H9 (cell line): ENCODE measurements at regions not wholly inside any gene's neighbourhood (a gene's known extent, or its start where the extent isn't known, plus 50 kb on each side); places are given as distances from the start of the nearest gene placed in this dataset.

Experiments used
- DNase-seq: peaks from one replicate; pipeline ENCODE4 v3.0.0-alpha.2; 2017
- H2AFZ ChIP-seq: one replicate; pipeline ENCODE4 v1.6.1; 2013; ENCODE audit warnings: mild to moderate bottlenecking, low read length, control low read depth, moderate library complexity
- H2AK5ac ChIP-seq: 2 replicates; pipeline ENCODE4 v1.6.1; 2013; ENCODE audit warnings: low read length, control low read depth, mixed read lengths; ENCODE audit not compliant: insufficient read length
- H2BK120ac ChIP-seq: one replicate; pipeline ENCODE4 v1.6.1; 2013; ENCODE audit warnings: low read depth, mild to moderate bottlenecking, low read length, control low read depth, inconsistent platforms; ENCODE audit not compliant: poor library complexity, severe bottlenecking
- H2BK12ac ChIP-seq: 2 replicates; pipeline ENCODE4 v1.6.1; 2013; ENCODE audit warnings: low read length, control low read depth, mixed read lengths, low read depth; ENCODE audit not compliant: insufficient read length
- H2BK15ac ChIP-seq: 2 replicates; pipeline ENCODE4 v1.6.1; 2013; ENCODE audit warnings: low read depth, low read length, control low read depth
- H2BK20ac ChIP-seq: one replicate; pipeline ENCODE4 v1.6.1; 2013; ENCODE audit warnings: low read depth, mild to moderate bottlenecking, low read length, control low read depth, inconsistent platforms; ENCODE audit not compliant: poor library complexity, severe bottlenecking
- H2BK5ac ChIP-seq: 2 replicates; pipeline ENCODE4 v1.6.1; 2013; ENCODE audit warnings: low read length, control low read depth, mixed read lengths; ENCODE audit not compliant: insufficient read length
- H3K14ac ChIP-seq: 2 replicates; pipeline ENCODE4 v1.6.1; 2013; ENCODE audit warnings: low read length, control low read depth; ENCODE audit not compliant: insufficient read depth
- H3K18ac ChIP-seq: 2 replicates; pipeline ENCODE4 v1.6.1; 2013; ENCODE audit warnings: low read depth, mild to moderate bottlenecking, mixed read lengths, low read length, control low read depth; ENCODE audit not compliant: insufficient read length
- H3K23ac ChIP-seq: 2 replicates; pipeline ENCODE4 v1.6.1; 2013; ENCODE audit warnings: low read length, control low read depth, mixed read lengths, low read depth; ENCODE audit not compliant: insufficient read length
- H3K23me2 ChIP-seq: 2 replicates; pipeline ENCODE4 v1.6.1; 2013; ENCODE audit warnings: low read depth, mild to moderate bottlenecking, mixed read lengths, low read length, control low read depth; ENCODE audit not compliant: insufficient read length, poor library complexity, severe bottlenecking
- H3K27ac ChIP-seq: 2 replicates; pipeline ENCODE4 v1.5.1; 2013; ENCODE audit warnings: low read length, control low read depth, mixed read lengths, low read depth; ENCODE audit not compliant: insufficient read length
- H3K27me3 ChIP-seq: 2 replicates; pipeline ENCODE4 v1.6.1; 2013; ENCODE audit warnings: low read length, control low read depth, inconsistent platforms; ENCODE audit not compliant: insufficient read depth
- H3K4ac ChIP-seq: 2 replicates; pipeline ENCODE4 v1.6.1; 2013; ENCODE audit warnings: low read depth, mild to moderate bottlenecking, control low read depth, inconsistent platforms, low read length, moderate library complexity
- H3K4me1 ChIP-seq: 2 replicates; pipeline ENCODE4 v1.6.1; 2013; ENCODE audit warnings: low read length, control low read depth, inconsistent platforms; ENCODE audit not compliant: insufficient read depth
- H3K4me2 ChIP-seq: 2 replicates; pipeline ENCODE4 v1.6.1; 2013; ENCODE audit warnings: low read length, control low read depth, mixed read lengths; ENCODE audit not compliant: insufficient read length, insufficient read depth
- H3K56ac ChIP-seq: 2 replicates; pipeline ENCODE4 v1.6.1; 2013; ENCODE audit warnings: low read depth, mild to moderate bottlenecking, mixed read lengths, low read length, control low read depth; ENCODE audit not compliant: insufficient read length
- H3K79me1 ChIP-seq: 2 replicates; pipeline ENCODE4 v1.6.1; 2013; ENCODE audit warnings: low read depth, mild to moderate bottlenecking, moderate library complexity, low read length, control low read depth, inconsistent platforms; ENCODE audit not compliant: insufficient read depth, poor library complexity, severe bottlenecking
- H3K79me2 ChIP-seq: 2 replicates; pipeline ENCODE4 v1.6.1; 2013; ENCODE audit warnings: low read length, control low read depth, inconsistent platforms; ENCODE audit not compliant: insufficient read depth
- H3K9ac ChIP-seq: 2 replicates; pipeline ENCODE4 v1.6.1; 2013; ENCODE audit warnings: low read length, control low read depth, mixed read lengths; ENCODE audit not compliant: insufficient read length; ENCODE audit errors: extremely low read depth
- H3K9me3 ChIP-seq: one replicate; pipeline ENCODE4 v1.6.1; 2013; ENCODE audit warnings: low read depth, low read length, inconsistent platforms; ENCODE audit not compliant: control insufficient read depth
- H3T11ph ChIP-seq: one replicate; pipeline ENCODE4 v1.6.1; 2013; ENCODE audit warnings: mild to moderate bottlenecking, low read length, control low read depth, inconsistent platforms
- H4K20me1 ChIP-seq: one replicate; pipeline ENCODE4 v1.6.1; 2013; ENCODE audit not compliant: control insufficient read depth, insufficient read length, insufficient read depth
- H4K5ac ChIP-seq: 2 replicates; pipeline ENCODE4 v1.6.1; 2013; ENCODE audit warnings: low read depth, mild to moderate bottlenecking, mixed read lengths, low read length, control low read depth; ENCODE audit not compliant: insufficient read length
- H4K8ac ChIP-seq: replicated peaks from 2 replicates; pipeline ENCODE4 v1.6.1; 2013; ENCODE audit warnings: low read length, control low read depth, mixed read lengths, low read depth; ENCODE audit not compliant: insufficient read length
- H4K91ac ChIP-seq: 2 replicates; pipeline ENCODE4 v1.6.1; 2013; ENCODE audit warnings: low read depth, mild to moderate bottlenecking, moderate library complexity, mixed read lengths, low read length, control low read depth; ENCODE audit not compliant: insufficient read length
- H3K27ac Mint-ChIP-seq, 3 experiments: 2 replicates in 2 of 3; 3 replicates in 1 of 3; pipeline ENCODE4 v1.8.0; 2020 to 2021; ENCODE audit warnings: mixed read lengths in 3 of 3, mild to moderate bottlenecking in 1 of 3, moderate library complexity in 1 of 3
- H3K27me3 Mint-ChIP-seq: 2 replicates; pipeline ENCODE4 v1.8.0; 2021; ENCODE audit warnings: low read depth, mild to moderate bottlenecking, moderate library complexity, mixed read lengths
- H3K36me3 Mint-ChIP-seq, 3 experiments: 2 replicates in 2 of 3; 3 replicates in 1 of 3; pipeline ENCODE4 v1.8.0; 2020 to 2021; ENCODE audit warnings: low read depth in 3 of 3, mixed read lengths in 3 of 3; ENCODE audit not compliant: insufficient read depth in 1 of 3
- H3K4me1 Mint-ChIP-seq, 2 experiments: 2 replicates each; pipeline ENCODE4 v1.8.0; 2020; ENCODE audit warnings: mixed read lengths in 2 of 2
- H3K4me3 Mint-ChIP-seq, 2 experiments: 2 replicates in 1 of 2; 3 replicates in 1 of 2; pipeline ENCODE4 v1.8.0; 2020 to 2021; ENCODE audit warnings: mild to moderate bottlenecking in 2 of 2, mixed read lengths in 2 of 2, moderate library complexity in 1 of 2
- H3K9me3 Mint-ChIP-seq, 2 experiments: 2 replicates in 1 of 2; 3 replicates in 1 of 2; pipeline ENCODE4 v1.8.0; 2020; ENCODE audit warnings: mild to moderate bottlenecking in 2 of 2, mixed read lengths in 2 of 2, moderate library complexity in 1 of 2
- WGBS: extraction: QIAGEN DNeasy Blood & Tissue Kit; methylation state at CpG from one replicate; pipeline ENCODE4 v1.1.7; 2013; ENCODE audit warnings: missing lambda C conversion rate, low lambda C conversion rate, mixed read lengths; ENCODE audit not compliant: insufficient read length; ENCODE audit errors: extremely low coverage; 5-methylcytosine and 5-hydroxymethylcytosine counted together
- TF ChIP-seq, protein P1 (sequence below): fragments of 200-600 bp; sonication (generic); conservative IDR thresholded peaks from 3 replicates; pipeline ENCODE4 v1.8.0; 2021; ENCODE audit warnings: antibody characterized with exemption, mild to moderate bottlenecking

DNA sequence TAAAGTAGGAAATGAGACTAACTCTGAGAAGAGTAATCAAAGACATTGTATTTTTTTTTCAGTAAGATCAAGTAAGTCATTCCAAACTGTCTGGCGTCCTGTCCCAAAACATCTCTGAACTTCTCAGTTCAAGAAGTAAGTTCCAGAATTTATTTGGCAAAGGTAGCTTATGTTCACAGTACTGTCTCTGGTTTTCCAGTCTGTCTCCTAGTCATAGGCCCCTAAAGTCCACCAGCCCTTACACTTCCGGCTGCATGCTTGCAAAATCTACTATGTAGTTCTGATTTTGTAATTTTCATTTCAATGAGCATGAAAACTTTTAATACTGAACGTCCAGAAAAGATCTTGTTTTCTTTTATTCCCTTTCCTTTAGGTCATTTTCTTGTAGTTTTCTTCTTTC, 61.4 kb upstream of the S1PR1 start:
- WGBS, result no CpG with 5 or more reads among the region's 3 CpGs
- Histone ChIP-seq H2BK120ac (no peak overlapping the region), H2BK12ac (no peak overlapping the region), H4K5ac (no peak overlapping the region), H4K91ac (no peak overlapping the region), H3K9me3 (no peaks in the 10 kb centered on the region), H2BK15ac (no peak overlapping the region), H3K4me1 (no peaks in the 10 kb centered on the region), H3K56ac (no peak overlapping the region), H3K79me2 (no peaks in the 10 kb centered on the region), H4K8ac (no peak overlapping the region), H3K27me3 (no peaks in the 10 kb centered on the region), H3T11ph (no peak overlapping the region), H3K4ac (no peak overlapping the region), H3K27ac (no peak overlapping the region), H3K23ac (no peak overlapping the region), H3K23me2 (no peaks in the 10 kb centered on the region), H4K20me1 (no peaks in the 10 kb centered on the region), H3K14ac (no peak overlapping the region), H2AFZ (no peak overlapping the region), H2BK5ac (no peak overlapping the region), H3K9ac (no peak overlapping the region), H3K18ac (no peak overlapping the region), H2BK20ac (no peak overlapping the region), H3K4me2 (no peak overlapping the region), H3K79me1 (no peaks in the 10 kb centered on the region), H2AK5ac (no peak overlapping the region)
- Mint-ChIP-seq H3K27me3 (no peaks in the 10 kb centered on the region), H3K36me3 (no peaks in the 10 kb centered on the region), H3K4me3 (no peak overlapping the region), H3K4me1 (0 out of 4 replicates have a peak, but pooled peaks cover 0 to 5% of the 10 kb centered on the region in 2 experiments), H3K9me3 (no peaks in the 10 kb centered on the region), H3K27ac (no peak overlapping the region)
- TF ChIP-seq, protein P1, sequence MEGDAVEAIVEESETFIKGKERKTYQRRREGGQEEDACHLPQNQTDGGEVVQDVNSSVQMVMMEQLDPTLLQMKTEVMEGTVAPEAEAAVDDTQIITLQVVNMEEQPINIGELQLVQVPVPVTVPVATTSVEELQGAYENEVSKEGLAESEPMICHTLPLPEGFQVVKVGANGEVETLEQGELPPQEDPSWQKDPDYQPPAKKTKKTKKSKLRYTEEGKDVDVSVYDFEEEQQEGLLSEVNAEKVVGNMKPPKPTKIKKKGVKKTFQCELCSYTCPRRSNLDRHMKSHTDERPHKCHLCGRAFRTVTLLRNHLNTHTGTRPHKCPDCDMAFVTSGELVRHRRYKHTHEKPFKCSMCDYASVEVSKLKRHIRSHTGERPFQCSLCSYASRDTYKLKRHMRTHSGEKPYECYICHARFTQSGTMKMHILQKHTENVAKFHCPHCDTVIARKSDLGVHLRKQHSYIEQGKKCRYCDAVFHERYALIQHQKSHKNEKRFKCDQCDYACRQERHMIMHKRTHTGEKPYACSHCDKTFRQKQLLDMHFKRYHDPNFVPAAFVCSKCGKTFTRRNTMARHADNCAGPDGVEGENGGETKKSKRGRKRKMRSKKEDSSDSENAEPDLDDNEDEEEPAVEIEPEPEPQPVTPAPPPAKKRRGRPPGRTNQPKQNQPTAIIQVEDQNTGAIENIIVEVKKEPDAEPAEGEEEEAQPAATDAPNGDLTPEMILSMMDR, result no peak
- no peak for DNase-seq
